ENCODE measurements at regions not wholly inside any gene's neighbourhood (a gene's known extent, or its start where the extent isn't known, plus 50 kb on each side); places are given as distances from the start of the nearest gene placed in this dataset.
"Not testable (repeated sequence)": the region's sequence is repeated elsewhere in the genome, so short reads cannot be mapped to it uniquely, and the experiment has no call there.

- no peak for DNase-seq
Measured at GRCh38 chr20:48217190-48217589, 431.9 kb upstream of the SULF2 start.

DNA sequence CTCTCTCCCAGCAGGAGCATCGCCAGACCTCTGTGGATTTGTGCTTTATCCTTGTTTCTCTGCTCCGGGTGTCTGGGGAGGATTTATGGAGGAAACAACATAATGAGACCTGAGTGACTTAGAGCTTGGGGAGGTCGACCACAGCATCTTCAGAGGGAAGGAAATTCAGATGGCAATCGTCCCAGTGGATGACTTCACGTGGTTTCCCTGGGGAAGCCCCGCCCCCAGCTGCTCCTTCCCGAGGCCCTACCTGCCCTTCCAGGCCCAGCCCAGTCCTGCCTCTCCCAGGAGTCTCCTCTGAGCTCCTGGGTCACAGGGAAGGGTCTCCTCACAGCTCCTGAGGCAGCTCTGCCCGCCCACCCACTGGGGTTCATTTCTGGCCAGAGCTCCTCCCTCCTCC is 430.3 kb upstream of the SULF2 start:
- no peak for DNase-seq

DNA sequence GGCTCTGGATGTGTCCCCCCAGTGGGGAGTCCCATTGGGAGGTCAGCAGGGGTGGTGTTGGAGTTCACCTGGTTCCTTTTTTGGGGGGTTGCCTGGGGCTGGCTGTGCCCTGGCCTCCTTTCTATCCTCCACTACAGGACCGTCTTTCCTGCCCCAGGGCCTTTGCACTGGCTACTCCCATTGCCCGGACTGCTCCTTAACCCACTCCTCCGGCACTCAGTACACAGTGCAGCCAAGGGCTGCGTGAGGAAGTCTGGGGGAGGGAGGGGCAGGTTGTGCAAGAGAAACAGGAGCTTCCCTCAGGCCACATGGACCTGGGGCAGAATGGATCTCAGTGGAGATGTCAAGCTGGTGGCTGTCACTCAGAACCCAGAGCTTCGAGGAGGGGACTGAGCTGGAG is 429.3 kb upstream of the SULF2 start:
- no peak for DNase-seq

GRCh38 chr20:48213635-48214034 is 428.4 kb upstream of the SULF2 start:
- not testable (repeated sequence) for DNase-seq

DNA sequence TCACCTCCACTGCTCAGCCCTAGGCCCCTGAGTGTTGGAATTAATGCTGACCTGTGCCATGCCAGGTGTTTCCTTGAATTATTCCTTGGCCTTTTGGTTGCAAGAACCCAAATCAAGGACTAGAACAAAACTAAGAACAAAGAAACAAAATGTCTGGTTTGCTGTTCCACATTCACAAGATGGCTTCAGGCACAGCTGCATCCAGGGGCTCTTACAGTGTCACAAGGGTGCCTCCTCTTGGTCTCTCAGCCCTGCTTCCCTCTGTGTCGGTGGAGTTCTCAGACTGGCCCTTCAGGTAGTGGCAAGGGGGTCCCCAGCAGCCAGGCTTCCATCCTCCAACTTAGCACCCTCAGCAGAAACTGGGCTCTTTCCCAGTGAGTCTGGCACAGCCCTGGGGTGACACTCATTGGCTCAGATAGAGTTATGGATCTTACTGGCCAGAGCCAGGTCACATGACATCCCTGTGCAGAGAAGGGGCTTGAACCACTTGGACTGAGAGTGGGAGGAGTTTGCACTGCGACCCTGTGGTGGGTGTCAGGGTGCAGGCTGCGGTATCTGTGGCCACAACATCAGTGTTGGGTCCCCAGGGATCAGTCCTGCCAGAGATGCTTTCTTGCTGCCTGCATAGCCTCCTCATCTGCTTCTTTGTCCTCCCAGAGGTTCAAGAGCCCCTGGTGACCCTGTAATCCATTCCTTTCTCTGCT is 427.7 kb upstream of the SULF2 start:
- DNase-seq = no peak

DNA sequence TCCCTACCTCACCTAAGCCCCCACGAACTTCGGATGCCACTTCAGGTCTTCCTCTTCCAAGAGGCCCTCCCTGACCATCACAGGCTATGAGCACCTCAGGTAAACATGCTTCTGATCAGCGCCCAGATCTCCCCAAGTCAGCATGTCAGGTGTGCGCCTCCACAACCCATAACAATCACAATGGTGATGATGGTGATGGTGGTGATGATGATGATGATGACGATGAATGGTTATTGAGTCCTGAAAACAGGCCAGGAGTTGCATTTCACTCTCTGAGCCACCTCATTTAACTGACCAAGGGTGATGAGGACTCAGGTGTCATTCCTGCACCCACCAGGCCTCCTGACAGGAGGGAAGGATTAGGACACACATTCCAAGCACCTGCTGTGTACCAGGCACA is 426.6 kb upstream of the SULF2 start:
- DNase-seq = no peak

- DNase-seq = no peak
Measured at GRCh38 chr20:48211238-48211637, 426.0 kb upstream of the SULF2 start.

DNA sequence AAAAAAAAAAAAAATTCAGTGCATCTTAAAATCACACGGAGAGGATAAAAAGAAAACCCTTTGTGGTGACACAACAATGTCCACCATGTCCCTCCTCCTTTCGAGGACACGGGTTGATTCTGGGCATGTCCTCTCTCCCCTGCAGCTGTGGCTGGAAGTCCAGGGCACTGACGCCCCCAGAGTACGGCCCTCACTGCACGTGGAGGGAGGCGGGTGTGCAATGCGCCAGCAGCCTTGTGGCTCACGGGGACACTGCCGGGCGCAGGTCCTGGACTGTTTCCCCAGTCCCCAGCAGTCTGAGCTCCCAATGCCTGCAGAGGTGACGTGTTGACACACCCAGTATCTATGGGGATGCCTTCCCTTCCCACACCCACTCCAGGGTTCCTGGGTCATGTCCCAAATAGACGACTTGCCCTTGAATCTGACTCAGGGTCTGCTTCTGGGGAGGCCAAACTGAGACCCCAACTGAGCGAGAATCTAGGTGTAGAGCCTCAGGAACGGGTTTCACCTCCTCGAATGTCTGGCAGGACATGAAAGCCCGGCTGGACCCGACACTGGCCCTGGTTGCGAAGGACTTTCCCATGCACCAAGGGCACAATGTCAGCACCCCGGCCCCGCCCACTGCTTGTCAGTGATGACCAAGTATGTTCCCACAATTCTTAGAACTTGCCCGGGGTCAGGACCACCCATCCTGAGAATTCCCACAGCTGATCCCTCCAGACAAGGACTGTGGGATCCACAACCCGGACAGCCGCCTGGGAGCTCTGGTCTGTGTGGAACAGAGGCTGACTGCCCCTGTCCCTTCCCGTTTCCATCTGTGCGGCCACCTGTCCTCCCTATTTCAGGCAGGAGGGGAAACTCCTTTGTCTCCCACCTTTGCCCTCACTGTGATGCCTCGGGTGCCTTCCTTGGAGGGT is 425.1 kb upstream of the SULF2 start:
- no peak for DNase-seq

- DNase-seq = no peak
Measured at GRCh38 chr20:48209102-48209501, 423.8 kb upstream of the SULF2 start.

DNA sequence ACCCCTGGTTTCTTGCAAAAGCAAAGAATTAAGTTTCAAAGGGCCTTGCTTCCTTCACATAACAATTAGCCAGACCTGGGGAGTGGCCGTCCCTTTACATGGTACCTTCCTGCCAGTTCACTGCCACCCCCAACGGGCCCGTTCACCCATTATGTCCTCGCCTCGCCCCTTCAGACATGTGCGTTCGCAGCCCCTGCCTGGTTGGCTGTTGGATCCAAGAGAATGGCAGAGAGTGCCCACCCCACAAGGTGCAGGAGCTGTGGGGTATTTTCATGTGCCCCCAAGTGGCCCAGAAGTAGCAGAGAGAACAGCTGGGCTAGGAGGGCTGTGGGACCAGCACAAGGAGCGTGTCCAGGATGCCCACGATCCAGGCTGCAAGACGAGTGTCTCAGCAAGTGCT is 422.9 kb upstream of the SULF2 start:
- DNase-seq = no peak

DNA sequence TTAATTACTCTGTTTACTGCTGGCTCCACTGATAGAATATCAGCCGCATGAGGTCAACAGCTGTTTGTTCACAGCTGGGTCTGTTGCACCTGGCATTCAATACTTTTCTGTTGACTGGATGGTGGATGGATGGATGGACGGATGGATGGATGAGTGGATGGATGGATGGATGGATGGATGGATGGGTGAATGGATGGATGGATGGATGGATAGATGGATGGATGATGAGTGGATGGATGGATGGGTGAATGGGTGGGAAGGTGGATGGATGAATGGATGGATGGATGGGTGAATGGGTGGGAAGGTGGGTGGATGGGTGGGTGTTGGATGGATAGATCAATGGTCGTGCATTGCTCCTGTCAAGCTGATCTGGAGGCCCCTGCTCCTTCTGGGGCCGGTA is 422.2 kb upstream of the SULF2 start:
- DNase-seq = no peak

DNA sequence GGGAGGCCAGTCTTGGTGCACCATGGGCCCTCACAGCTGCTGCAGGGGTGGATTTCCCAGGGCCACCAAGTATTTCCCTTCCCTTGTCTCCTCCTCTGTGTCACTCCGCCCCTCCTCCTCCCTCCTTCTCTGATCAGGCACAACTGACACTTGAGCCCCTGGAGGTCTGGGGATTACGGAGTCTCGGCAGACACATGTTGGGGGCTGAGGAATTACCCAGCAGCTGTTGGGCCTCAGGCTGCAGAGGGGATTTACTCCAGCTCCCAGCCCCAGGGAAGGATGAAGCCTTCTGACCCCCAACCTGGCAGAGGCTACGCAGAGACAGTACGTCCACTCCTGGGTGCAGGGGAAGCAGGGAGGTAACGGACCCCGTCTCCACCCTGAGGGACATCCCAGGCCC is 420.5 kb upstream of the SULF2 start:
- no peak for DNase-seq

- no peak for DNase-seq
Measured at GRCh38 chr20:48205281-48205782, 420.1 kb upstream of the SULF2 start.

DNA sequence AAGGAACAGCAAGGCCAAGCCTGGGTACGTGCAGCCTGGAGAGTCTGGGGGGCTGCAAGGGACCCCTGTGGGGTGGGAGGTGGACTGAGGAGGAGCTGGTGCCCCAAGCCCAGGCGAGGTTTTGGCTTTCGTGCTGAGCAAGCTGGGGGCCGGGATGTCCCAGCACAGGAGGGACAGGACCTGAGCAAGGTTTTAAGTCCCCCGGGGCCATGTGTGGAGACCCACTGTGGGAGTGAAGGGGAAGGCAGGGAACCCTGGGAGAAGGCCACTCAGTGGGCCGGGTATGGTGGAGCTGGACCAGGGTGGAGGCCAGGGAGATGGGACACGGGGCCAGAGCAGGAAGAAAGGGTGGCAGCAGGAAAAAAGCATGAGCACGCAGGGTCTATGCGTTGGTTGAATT is 419.2 kb upstream of the SULF2 start:
- no peak for DNase-seq

DNA sequence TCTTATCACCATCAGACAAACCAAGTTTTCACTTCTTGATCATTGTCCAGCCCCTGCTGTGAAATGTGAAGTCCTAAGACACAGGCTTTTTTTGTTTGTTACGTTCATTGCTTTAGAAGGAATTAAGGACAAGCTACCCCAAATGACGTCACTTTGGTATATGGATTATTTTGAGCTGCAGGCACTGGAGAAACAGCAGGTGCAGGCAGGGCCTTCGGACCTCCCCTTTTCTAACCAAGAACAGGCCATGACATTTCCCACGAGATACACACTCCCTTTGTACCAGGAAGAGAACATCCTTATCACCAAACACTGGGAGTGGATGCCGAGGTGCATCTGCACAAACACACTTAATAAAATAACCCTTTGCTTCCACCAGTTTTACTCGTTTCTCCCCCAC is 418.0 kb upstream of the SULF2 start:
- DNase-seq = no peak

DNA sequence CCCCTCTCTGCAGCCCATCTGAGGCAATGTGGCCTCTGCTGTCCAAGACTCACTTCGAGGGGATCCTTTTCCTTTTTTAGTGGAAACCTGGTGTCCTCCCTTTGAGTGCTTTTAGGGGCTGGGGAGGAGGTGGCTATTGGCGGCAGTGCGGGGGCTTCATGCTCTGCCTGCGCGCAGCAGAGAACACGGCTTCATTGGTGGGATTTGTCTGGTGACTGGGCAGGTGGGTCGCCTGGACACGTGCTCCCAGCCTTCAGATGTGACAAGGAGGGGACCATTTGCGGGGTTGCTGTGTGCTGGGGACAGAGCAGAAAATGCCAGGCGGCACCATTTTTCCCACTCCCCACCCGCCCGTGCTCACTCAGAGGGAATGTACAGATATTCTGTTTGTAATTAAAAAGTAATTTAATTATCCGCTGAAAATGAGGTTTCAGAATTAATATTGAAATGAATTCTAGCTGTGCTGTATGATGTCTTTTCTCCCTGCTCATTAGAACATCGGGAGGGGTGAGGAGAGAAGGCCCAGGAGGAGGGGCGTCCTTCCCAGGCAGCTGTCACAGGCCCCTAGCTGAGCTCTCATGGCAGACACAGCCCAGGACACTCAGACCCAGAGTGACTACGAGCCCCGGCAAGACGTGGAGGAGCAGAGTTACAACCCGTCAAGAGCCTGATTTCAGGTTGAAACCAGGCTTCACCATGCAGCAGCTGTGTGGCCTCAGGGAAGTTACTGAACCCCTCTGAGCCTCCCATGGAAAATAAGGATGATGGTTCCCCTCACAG is 417.2 kb upstream of the SULF2 start:
- no peak for DNase-seq

GRCh38 chr20:48201885-48202284 is 416.6 kb upstream of the SULF2 start:
- DNase-seq = no peak

DNA sequence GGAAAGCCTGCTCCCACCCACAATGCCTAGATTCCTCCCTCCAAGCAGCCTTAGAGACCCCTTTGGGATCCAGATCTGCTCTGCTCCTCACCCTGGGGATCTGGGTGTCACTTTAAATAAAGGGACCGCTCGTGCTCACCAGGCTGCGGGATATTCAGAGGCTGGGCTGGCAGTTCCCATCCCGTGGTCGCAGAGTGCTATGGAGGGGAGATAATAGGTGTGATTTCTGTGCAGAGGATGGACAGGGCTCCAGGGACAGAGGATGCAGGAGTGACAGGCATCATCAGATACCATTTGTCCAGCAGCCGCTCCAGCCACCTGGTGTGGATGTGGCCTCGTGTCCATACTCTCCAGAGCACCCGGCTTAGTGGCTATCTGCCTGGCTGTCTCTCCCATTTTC is 415.9 kb upstream of the SULF2 start:
- no peak for DNase-seq

DNA sequence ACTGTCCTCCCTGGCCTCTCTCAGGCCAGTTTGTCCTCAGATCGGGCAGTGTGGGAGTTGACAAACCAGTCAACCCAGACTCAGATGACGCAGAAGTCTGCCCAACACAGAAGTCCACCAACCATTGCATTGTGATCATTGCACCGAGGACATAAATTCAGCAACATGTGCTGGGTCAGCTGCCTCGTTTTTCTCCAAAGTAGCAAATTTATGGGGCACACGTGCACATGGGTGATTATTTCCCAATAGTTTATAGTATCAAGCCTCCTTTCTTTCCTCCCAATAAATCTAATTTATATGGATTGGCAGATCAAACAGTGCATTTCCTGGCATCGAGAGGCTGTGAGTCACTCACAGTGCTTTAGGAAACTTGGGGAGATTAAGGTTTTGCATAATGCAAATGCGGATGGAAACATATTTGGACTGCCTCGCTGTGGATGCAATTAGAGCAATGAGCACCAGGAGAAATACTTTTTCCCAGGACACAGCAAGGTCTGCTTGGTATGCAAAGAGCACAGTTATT is 413.7 kb upstream of the SULF2 start:
- DNase-seq = no peak

- no peak for DNase-seq
Measured at GRCh38 chr20:48197066-48197465, 411.8 kb upstream of the SULF2 start.

- DNase-seq = no peak
Measured at GRCh38 chr20:48196486-48196885, 411.2 kb upstream of the SULF2 start.

DNA sequence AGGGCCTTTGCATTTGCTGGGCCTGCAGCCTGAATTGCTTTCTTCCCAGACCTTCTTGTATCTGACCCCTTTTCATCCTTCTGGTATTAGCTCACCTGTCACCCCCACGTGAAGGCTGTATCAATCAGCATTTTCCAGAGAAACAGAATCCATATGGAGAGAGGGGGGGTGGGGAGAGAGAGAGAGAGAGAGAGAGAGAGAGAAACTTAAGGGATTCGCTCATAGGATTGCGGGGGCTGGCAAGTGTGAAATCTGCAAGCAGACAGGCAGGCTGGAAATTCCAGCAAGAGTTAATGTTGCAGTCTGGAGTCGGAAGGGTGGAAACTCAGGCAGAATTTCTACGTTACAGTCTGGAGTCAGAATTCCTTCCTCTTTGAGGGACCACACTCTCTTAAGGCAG is 410.7 kb upstream of the SULF2 start:
- no peak for DNase-seq
